ENCODE measurements at regions not wholly inside any gene's neighbourhood (a gene's known extent, or its start where the extent isn't known, plus 50 kb on each side); places are given as distances from the start of the nearest gene placed in this dataset.

GRCh38 chr2:60644951-60645350 is 91.5 kb upstream of the BCL11A start (continued):
- no peak for TF ChIP-seq ETS1 (IDR thresholded peaks at IDR 0.05)
- no peak for TF ChIP-seq ZNF114 (CRISPR knock-in tag; IDR thresholded peaks at IDR 0.05)
- no peak for TF ChIP-seq JUNB (IDR thresholded peaks at IDR 0.05; ENCODE audit: unreplicated experiment)

DNA sequence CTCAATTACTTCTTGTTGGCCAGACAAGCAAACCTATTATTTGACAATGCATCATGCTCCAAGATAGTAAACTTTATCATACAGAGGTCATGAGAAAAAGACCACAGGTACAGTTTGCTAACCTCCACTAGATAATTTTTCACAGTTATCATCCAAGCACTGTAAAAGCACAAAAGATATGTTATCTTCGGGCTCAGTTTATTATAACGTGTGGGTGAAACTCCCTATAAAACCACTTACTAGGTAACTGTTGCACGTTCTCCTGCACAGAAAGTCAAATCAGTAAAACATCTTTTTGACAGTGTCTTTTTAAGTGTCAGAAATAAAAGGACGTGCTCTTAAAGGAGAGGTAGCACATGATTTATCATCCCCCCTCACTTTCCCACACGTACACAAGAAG is 94.7 kb upstream of the BCL11A start:
- no peaks in the 10 kb centered on the region for H3K27me3 ChIP-seq (ENCODE audit: insufficient read depth)
- peaks cover 3% of the 10 kb centered on the region for H3K27me3 Mint-ChIP-seq (ENCODE audit: insufficient read depth, low read depth, poor library complexity)
- DNase-seq (ENCODE audit: low spot score) = no peak
- H3K27ac Mint-ChIP-seq = no peak overlapping the region
- H2AFZ ChIP-seq = no peak overlapping the region
- H3K4me1 ChIP-seq (ENCODE audit: insufficient read depth) = peaks cover 8% of the 10 kb centered on the region
- H3F3A ChIP-seq (replicated peaks; ENCODE audit: low read depth) = no peaks in the 10 kb centered on the region
- H3K36me3 ChIP-seq (ENCODE audit: insufficient read depth) = no peaks in the 10 kb centered on the region
- no peaks in the 10 kb centered on the region for H3K36me3 Mint-ChIP-seq (ENCODE audit: low read depth)
- no peak for ATAC-seq
- H3K9me3 Mint-ChIP-seq = no peaks in the 10 kb centered on the region
- H3K9me2 ChIP-seq (ENCODE audit: insufficient read depth) = no peaks in the 10 kb centered on the region
- no peaks in the 10 kb centered on the region for H3K79me2 ChIP-seq (replicated peaks; ENCODE audit: insufficient read depth)
- H3K4me3 ChIP-seq = no peak overlapping the region
- peaks cover 20% of the 10 kb centered on the region for H3K4me1 Mint-ChIP-seq
- no peak overlapping the region for H3K27ac ChIP-seq (ENCODE audit: low read depth)
- no peak overlapping the region for H3K4me3 Mint-ChIP-seq
- no peak overlapping the region for H3K4me2 ChIP-seq
- H4K20me1 ChIP-seq (replicated peaks; ENCODE audit: insufficient read depth) = no peaks in the 10 kb centered on the region
- TF ChIP-seq JUNB (IDR thresholded peaks at IDR 0.05; ENCODE audit: unreplicated experiment) (no peak), ZNF114 (CRISPR knock-in tag; IDR thresholded peaks at IDR 0.05) (no peak), EZH2 (IDR thresholded peaks at IDR 0.05; ENCODE audit: low read depth, unreplicated experiment) (no peak), EZH2phosphoT487 (IDR thresholded peaks at IDR 0.05; ENCODE audit: unreplicated experiment) (no peak), CREB1 (CRISPR knock-in tag; IDR thresholded peaks at IDR 0.05; ENCODE audit: low read depth) (no peak), REST (IDR thresholded peaks at IDR 0.05; ENCODE audit: unreplicated experiment) (no peak), POLR2AphosphoS5 (IDR thresholded peaks at IDR 0.05; ENCODE audit: low read depth) (no peak), STAT1 (IDR thresholded peaks at IDR 0.05; ENCODE audit: unreplicated experiment) (no peak), ZNF331 (CRISPR knock-in tag; IDR thresholded peaks at IDR 0.05; ENCODE audit: low read depth) (no peak), NANOG (IDR thresholded peaks at IDR 0.05; ENCODE audit: borderline replicate concordance) (no peak), ETS1 (IDR thresholded peaks at IDR 0.05) (no peak)
- TF ChIP-seq, protein P1, sequence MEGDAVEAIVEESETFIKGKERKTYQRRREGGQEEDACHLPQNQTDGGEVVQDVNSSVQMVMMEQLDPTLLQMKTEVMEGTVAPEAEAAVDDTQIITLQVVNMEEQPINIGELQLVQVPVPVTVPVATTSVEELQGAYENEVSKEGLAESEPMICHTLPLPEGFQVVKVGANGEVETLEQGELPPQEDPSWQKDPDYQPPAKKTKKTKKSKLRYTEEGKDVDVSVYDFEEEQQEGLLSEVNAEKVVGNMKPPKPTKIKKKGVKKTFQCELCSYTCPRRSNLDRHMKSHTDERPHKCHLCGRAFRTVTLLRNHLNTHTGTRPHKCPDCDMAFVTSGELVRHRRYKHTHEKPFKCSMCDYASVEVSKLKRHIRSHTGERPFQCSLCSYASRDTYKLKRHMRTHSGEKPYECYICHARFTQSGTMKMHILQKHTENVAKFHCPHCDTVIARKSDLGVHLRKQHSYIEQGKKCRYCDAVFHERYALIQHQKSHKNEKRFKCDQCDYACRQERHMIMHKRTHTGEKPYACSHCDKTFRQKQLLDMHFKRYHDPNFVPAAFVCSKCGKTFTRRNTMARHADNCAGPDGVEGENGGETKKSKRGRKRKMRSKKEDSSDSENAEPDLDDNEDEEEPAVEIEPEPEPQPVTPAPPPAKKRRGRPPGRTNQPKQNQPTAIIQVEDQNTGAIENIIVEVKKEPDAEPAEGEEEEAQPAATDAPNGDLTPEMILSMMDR (conservative IDR thresholded peaks at IDR 0.05; ENCODE audit: low read depth in 2 of 2) = no peak
